GM18519 (cell line): ENCODE measurements at regions not wholly inside any gene's neighbourhood (a gene's known extent, or its start where the extent isn't known, plus 50 kb on each side); places are given as distances from the start of the nearest gene placed in this dataset.
"Not testable (repeated sequence)": the region's sequence is repeated elsewhere in the genome, so short reads cannot be mapped to it uniquely, and the experiment has no call there.

Source experiments
- ATAC-seq: cut with Tn5 transposase; IDR thresholded peaks from one replicate; pipeline ENCODE4 v1.9.1; 2021; ENCODE audit warnings: mild to moderate bottlenecking, moderate library complexity; ENCODE audit not compliant: unreplicated experiment, low FRiP score

DNA sequence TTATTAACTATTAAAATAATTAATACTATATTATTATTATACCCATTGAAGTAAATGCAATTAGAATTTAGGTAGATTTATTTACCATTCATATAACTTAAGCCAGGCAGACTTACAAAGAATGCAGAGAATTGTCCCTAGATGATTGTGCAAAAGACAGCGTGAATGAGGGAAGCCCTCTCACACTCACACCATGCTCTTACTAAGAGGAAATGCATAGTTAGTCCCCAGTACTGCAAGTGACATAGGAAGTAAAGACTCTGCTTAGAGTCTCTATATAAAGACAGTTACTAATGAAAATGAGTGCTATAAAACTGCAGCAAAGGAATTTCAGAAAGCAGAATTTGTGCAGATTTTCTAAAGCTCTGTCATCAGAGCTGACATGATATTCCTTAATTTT is 270.4 kb downstream of the ZBBX start:
- no peak for ATAC-seq

DNA sequence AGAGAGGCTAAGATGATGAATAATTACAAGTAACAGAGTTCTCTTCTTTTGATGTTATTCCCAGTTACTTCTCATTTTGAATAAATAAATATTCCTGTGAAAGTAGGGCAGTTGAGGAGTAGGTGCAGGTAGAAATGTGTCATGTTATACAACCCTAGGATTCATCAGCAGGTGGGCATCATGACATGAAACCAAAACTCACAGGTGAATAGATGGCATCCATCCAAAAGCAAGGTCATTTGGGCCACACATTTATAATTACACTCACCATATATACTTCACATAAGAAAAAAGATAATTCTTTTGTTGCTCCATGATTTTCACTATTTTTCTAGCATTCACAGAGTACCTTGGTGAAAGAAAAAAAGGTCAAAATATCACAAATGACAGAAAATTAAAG is 273.6 kb downstream of the ZBBX start:
- ATAC-seq: no peak

DNA sequence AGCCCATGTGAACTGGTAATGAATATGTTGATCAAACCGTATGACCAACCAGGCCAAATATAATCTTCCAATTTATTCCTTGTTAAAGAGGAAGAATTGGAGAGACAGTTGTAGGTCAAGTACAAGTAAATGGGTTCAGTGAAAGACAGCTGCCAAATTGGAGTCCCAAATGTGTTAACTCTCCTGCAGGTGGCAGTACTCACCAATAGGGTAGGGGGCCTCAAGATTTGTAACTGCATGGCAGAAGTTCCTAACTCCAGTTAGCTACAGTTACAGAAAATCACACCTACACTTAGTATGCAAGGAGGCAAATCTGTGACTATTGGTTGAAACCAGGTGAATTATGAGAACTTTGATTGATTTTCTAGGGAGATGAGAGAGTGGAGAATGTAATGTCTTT is 278.0 kb downstream of the ZBBX start:
- no peak for ATAC-seq

DNA sequence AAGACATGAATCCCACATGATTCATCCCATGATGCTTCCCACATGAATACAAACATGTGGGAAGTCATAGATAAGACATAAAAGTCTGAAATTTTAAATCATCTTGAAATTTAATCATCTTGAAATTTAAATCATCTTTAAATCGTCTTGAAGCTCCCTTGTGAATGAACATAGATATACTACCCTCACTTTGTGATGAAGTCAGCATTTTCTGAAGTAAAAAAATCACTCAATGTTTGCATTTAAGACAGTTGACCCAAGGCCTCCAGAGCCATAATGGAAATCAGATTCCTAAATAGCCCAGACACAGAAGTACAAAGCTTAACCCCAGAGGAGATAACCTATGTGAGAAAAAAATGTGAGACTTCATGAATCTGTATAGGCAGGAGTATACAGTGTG is 279.4 kb downstream of the ZBBX start:
- ATAC-seq: no peak

DNA sequence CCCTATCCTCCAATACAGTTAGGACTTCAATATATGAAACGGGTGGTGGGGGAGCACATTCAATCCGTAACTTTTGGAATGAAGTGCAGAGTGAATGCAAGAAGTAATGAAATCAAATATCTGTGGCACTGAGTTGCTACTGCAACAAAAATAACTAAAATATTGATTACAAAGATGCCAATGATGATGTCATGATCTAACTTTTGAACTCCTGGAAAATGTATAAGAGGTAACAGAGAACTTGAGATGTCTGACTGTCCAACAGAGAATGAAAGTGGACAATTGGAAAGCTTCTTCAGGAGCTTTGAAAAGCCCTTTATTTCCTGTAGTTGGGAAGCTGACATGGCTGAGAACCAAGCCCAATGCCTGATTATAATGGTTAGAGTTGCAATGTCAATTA is 279.9 kb downstream of the ZBBX start:
- ATAC-seq: no peak

DNA sequence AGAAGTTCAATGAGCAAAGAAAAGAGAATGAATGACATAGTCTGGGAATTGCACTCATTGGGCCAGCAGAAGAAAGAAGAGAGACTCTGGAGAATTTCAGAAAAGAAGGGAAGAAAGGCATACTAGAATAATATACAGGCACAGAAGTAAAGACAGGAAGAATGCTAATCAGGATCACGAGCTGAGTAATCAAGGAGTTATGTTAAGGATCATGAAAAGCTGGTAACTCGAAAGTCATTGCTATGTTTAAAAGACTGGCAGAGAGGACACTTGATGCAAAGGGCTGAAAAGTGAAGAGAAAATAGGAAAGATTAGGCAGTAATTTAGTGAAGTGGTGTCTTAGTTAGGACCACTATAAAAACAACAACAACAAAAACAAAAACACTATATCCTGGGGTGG is 284.1 kb downstream of the ZBBX start:
- ATAC-seq: no peak

DNA sequence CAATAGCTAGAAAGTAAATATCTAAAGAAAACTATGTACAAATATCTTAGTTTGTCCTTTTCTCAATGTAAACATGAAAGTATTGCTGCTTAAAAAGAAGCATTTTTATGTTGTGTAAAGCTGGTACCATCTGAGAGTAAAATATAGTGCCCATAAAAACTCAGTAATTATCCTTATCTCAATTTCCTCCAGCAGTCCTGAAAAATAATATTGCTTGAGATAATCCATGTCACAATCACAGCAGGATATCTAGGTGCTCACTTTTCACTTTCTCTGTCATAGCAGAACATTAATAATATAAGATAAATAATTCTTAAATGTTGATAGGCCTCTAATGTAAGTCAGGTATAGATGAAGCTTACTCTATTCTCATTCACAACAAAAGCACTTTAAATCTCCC is 285.5 kb downstream of the ZBBX start:
- no peak for ATAC-seq

DNA sequence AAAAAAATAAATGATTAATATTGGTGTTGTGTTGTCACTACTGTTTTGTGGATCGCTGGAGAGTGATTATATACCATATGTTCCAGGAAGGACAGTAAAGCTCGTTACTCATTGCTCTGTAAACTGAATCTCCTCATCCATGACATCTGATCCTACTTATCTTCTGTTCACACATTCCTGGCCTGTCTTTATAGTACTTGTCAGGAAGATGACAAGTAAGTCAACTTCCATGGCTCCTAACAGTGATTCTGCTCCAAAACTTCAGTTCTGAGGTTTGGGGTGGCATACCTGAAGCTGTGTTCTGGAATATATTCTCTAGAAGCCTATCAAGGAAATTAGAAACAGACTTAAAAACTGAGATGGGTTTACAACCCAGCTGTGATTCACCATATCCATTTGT is 288.9 kb downstream of the ZBBX start:
- no peak for ATAC-seq

DNA sequence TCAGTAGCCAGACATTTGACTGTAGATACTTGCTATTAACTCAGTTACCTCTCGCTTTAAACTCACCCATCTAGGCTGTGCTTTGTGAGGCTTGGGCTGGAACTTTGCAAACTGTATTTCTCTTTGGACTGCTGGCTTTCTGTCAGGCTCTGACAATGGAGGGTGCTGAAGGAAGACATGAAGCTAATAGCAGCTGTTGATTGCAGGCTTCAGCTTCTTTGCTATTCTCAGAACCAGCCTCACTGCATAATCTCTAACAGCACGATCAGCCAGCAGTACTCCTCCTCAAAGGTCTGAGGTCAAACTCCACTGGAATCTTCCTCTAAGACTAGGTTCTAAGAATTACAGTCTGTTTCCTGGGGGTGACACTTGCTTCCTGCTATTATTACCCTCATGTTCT is 295.6 kb downstream of the ZBBX start:
- no peak for ATAC-seq

DNA sequence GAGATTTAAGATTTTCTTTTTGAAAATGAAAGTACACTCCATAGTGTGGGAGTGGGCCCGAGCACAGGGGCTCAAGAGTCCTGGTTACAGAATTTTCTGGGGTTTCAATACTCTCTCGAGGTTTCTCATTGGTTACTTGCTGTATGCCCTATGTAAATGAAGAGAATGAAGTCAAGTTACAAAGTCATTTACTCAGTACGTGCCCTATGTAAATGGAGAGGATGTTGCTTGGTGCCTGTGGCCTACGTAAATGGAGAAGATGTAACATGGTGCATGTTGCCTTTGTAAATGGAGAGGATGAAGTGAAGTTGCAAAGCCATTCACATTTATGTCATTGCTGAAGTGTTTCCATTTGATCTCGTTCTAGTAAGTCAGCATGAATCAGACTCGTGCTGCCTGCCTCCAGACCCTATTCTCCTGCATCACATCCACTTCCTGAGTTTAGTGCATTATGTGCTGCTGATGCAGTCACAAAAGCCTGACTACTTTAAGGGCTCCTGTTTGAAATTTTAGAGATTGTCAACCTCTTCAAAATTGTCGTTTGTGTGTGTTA is 302.0 kb downstream of the ZBBX start:
- ATAC-seq: no peak

DNA sequence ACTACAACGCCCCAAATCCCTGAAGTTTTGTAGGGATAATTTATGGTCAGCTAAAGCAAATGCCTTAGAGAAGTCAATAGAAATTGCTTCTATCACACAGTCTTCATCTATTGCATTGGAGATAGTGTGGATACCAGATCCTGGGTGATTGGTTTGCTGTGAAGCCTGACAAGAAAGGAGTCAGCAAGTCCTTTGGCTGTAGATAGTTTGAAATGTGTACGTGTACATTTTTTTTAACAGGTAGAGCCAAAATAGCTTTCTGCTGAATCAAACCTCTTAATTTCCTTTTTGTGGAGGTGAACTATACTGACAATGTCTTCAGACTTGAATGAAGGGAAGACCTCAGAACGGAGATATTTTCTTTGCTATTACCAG is 312.3 kb downstream of the ZBBX start:
- no peak for ATAC-seq

DNA sequence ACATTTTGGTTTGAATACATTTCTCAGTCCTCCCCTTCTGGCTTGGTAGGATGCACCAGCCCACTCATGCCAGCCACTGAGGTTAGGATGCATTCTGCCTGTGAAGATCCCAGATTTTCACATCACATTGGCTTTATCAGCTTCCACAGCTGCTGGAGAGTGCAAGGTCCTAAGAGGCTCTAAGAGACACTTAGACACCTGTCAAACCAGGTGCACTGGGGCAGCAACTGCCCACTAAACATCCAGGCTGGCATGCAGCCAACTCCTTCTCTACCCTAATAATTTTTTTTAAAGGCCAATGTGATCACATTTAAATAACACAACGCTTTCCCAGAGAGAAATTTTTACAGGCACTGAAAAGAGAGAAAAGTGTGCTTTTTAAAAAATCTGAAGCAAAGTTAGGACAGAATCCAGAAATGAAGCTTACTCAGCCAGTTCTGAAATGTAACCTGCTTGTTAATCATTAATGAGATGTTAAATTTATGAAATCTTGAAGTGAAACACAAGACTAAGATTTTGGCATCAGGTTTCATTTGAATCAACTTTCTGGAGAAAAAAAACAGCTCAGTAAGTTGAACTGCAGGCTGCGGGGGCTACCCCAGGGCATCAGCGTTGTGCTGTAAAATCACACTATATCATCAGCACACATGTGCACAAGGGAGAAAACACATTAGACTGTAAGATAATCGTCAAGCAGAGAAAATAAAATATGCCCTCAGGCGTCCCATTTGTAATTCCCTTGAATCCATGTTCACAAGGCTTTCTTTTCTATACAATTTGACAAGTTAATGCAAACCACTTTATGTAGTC is 312.9 kb downstream of the ZBBX start:
- ATAC-seq: no peak

DNA sequence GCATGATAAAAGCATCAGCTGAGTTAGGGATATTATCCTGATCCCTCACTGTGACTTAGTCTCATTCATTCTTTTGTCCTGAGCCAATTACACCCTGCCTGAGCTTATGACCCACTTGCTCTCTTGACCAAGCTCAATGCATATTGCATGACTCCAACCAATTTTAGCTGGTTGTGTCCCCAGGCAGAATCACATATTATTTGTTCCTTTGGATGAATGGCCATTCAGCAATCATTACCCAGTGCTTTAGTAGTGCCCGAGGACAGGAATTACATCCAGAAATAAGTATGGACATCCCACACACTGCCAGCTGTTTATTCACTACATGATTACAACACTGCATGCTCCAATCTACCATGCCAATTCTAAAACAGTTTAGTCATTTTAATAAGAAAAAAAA is 322.5 kb downstream of the ZBBX start:
- no peak for ATAC-seq

DNA sequence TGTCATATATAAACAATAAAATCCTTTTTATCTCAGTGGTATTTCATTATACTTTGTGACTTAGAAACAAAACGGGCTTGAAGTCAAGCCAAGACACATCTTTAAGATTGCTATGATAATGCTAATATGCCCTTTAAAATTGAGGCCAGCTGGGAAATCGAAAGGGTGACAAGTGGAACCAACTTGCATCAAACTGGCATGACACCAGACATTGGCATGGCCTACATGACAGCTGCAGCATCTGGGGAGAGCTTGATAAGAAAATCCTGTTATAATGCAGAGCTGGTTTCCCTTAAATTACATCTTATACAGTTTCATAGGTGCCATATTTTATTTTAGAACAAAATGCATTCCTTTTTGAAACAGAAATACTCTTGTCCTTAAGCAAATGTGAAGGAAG is 325.2 kb downstream of the ZBBX start:
- ATAC-seq: no peak

DNA sequence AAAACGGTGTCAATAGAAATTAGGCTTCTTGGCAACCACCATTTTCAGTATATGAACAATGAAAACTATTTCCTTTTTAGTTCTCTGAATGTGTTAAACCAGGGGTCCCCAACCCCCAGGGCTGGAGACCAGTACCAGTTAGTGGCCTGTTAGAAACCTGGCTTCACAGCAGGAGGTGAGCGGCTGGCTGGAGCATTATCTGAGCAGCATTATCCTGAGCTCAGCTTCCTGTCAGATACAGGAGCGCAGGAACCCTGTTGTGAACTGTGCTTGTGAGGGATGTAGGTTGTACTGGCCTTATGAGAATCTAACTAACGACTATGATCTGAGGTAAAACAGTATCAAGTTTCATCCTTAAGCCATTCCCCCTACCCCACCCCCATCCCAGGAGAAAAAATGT is 328.7 kb downstream of the ZBBX start:
- no peak for ATAC-seq

DNA sequence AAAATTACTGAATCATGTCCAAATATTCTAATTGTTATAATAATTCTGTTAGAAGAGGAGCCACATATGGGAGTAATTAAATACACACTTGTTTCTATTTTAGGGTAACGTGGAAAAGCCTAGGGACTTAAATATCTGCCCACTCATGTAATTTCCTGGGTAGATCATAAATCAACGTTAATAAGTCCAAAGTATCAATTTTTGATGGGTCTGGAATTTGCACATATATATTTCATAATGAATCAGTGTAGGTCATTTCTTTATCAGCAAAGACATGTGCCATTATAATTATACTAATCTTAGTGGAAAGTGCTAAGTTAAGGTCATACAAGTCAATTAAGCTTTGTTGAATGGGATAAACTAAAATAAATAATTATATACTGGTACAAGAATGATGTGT is 346.2 kb downstream of the ZBBX start:
- ATAC-seq: no peak

DNA sequence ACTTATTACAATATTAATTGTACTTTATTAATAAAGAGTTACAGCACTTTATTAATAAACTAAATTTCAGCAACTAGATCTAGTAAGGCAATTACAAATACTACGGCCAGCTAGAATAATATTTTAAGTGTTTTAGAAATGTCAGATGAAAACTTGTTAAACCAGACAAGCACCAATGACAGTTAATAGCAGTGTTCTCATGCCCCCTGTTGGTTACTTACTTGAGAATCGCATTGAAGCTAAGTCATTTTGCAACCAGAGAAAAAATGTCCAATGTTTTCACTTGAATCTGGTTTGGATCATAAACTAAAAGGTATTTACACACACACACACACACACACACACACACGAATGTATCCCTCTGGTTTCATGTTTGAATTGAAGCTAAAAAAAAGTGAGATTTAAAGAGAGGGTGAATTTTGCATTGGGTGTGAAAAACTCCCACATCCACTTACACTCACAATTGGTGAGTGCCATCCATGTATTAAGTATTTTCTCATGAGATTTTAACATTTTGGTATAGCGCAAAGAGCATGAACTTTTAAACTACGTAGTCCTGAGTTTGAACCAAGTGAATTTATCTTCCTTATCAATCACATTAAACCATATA is 347.7 kb downstream of the ZBBX start:
- ATAC-seq: no peak

DNA sequence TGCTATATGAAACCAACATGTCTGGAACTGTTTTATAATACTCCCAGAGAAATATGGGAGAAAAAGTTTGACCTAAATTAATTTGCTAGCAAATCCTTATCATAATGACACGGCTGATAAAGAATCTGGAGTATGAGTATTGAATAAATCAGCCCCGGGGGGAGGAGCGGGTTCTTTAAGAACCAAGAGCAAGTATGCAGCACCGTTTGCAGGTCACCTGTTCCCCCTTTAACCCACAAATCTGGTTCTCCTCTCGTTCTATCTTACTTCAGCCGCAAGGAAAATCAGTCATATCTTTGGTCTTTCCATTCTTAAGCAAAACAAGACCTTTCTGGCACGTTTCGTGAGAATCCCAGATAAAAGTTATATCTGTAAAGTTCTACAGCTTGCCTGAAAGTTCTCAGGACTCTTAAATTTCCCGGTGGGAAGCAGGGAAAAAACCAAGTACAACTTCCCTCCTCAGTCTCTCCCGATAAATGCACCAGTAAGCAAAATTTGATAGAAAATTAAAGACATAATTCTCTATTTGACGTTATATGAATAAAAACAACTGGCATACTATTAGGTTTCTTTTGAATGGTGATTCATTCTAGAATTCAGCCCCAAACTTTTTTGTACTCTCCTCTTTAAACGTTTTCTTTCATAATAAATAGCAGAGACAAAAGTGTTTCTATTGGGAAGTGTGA is 348.6 kb downstream of the ZBBX start:
- no peak for ATAC-seq

DNA sequence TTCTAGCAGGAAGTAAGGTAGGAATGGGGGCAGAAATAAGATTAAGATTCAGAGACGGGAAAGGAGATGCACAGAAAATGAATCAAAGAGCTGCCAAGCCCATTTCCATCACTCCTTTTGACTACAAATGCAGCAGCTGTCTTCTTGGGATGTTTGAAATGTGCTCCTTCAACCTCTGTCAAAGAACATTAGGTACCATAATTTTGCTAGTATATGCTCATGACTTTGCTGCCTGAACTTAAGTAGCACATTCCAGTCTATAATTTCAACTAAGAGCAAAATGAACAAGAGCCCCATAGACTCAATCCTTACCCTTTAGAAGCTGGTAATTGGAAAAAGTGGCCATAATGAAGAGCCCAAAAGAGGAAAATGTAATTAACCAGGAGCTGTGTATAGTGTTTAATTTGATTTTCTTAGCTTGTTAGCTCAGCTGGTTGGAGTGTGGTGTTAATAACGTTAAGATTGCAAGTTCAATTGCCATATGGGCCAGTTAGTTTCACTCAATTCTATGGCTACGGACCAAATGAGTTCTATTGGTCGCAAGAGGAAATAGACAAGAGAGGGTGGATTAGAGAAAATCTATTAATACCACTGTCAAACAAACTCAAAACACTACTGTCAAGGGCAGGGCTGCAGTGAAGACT is 349.9 kb downstream of the ZBBX start:
- no peak for ATAC-seq

DNA sequence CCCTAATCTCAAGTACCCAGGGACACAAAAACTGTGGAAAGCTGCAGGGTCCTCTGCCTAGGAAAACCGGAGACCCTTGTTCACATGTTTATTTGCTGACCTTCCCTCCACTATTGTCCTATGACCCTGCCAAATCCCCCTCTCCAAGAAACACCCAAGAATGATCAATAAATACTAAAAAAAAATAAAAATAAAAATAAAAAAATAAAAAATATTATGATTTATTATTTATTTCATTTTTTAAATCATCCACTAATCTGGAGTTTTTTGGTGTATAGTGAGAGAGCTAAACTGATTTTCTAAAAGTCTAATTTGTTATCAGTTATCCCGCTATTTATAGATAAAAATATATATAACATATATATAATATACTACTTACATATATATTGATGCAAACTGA is 360.6 kb downstream of the ZBBX start:
- ATAC-seq: not testable (repeated sequence)

DNA sequence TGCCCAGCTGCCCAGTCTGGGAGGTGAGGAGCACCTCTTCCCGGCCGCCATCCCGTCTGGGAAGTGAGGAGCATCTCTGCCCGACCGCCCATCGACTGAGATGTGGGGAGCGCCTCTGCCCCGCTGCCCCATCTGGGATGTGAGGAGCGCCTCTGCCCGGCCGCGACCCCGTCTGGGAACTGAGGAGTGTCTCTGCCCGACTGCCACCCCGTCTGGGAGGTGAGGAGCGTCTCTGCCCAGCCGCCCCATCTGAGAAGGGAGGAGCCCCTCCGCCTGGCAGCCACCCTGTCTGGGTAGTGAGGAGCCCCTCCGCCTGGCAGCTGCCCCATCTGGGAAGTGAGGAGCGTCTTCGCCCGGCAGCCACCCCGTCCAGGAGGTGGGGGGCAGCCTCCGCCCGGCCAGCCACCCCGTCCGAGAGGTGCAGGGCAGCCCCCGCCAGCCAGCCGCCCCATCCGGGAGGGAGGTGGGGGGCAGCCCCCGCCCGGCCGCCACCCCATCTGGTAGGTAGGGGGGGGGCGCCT is 361.4 kb downstream of the ZBBX start:
- ATAC-seq: not testable (repeated sequence)
